Spleen (tissue), 11 donors: ENCODE measurements at regions not wholly inside any gene's neighbourhood (a gene's known extent, or its start where the extent isn't known, plus 50 kb on each side); places are given as distances from the start of the nearest gene placed in this dataset.
"Not testable (repeated sequence)": the region's sequence is repeated elsewhere in the genome, so short reads cannot be mapped to it uniquely, and the experiment has no call there.

ENCODE experiments used
- DNase-seq: peaks from one replicate; pipeline ENCODE4 v3.0.0-alpha.2; 2020
- H3K27ac ChIP-seq, 8 donors: fragments of 200-600 bp; sonication (generic) in 7 of 8; 1 replicate in 4 of 8; 2 replicates in 4 of 8; pipeline versions ENCODE4 v1.5.0 to v1.8.0; 2016 to 2021; ENCODE audit warnings: inconsistent platforms in 4 of 8, mild to moderate bottlenecking in 4 of 8, moderate library complexity in 1 of 8
- H3K27me3 ChIP-seq, 7 donors: fragments of 200-600 bp; sonication (generic) in 6 of 7; replicated peaks in 1 of 7; 1 replicate in 4 of 7; 2 replicates in 3 of 7; pipeline versions ENCODE4 v1.5.0 to v1.8.0; 2016 to 2021; ENCODE audit warnings: inconsistent platforms in 3 of 7, mild to moderate bottlenecking in 1 of 7
- H3K36me3 ChIP-seq, 6 donors: fragments of 200-600 bp; sonication (generic) in 5 of 6; 1 replicate in 4 of 6; 2 replicates in 2 of 6; pipeline versions ENCODE4 v1.5.0 to v1.8.0; 2016 to 2021; ENCODE audit warnings: inconsistent platforms in 2 of 6
- H3K4me1 ChIP-seq, 6 donors: fragments of 200-600 bp; sonication (generic) in 5 of 6; 1 replicate in 3 of 6; 2 replicates in 3 of 6; pipeline versions ENCODE4 v1.5.0 to v1.8.0; 2016 to 2021; ENCODE audit warnings: inconsistent platforms in 3 of 6
- H3K4me3 ChIP-seq, 8 donors: fragments of 200-600 bp; sonication (generic) in 7 of 8; 1 replicate in 4 of 8; 2 replicates in 4 of 8; pipeline versions ENCODE4 v1.5.0 to v1.8.0; 2016 to 2021; ENCODE audit warnings: inconsistent platforms in 4 of 8, mild to moderate bottlenecking in 4 of 8, moderate library complexity in 2 of 8
- H3K9me3 ChIP-seq, 8 donors: fragments of 200-600 bp; sonication (generic) in 7 of 8; 1 replicate in 4 of 8; 2 replicates in 4 of 8; pipeline versions ENCODE4 v1.5.0 to v1.8.0; 2016 to 2021; ENCODE audit warnings: inconsistent platforms in 4 of 8
- POLR2A ChIP-seq, 3 donors: fragments of 450-650 bp; IDR thresholded peaks; one replicate each; pipeline ENCODE4 v1.5.1; 2017; ENCODE audit warnings: antibody characterized with exemption in 3 of 3, mild to moderate bottlenecking in 1 of 3
- POLR2AphosphoS5 ChIP-seq, 3 donors: sonication (generic); formaldehyde crosslinking; IDR thresholded peaks; one replicate each; pipeline ENCODE4 v1.5.1; 2017; ENCODE audit warnings: antibody characterized with exemption in 3 of 3
- WGBS, 5 donors: extraction: QIAGEN DNeasy Blood & Tissue Kit in 3 of 5; methylation state at CpG; one replicate each; pipeline versions ENCODE4 v1.1.5 to v1.1.7; 2013 to 2018; 5-methylcytosine and 5-hydroxymethylcytosine counted together
- intact Hi-C: fragments of 100-400 bp; cut with DNase I; formaldehyde crosslinking; loops from one replicate; pipeline ENCODE4 v1.15.0; 2023; ENCODE audit warnings: low total_unique reads
- TF ChIP-seq, protein P1 (sequence below), 11 experiments: fragments of 200-600 bp in 7 of 11; fragments of 450-650 bp in 4 of 11; sonication (generic) in 4 of 11; IDR thresholded peaks in 8 of 11; conservative IDR thresholded peaks in 3 of 11; 1 replicate in 7 of 11; 2 replicates in 4 of 11; pipeline versions ENCODE4 v1.4.0 to v1.8.0; 2016 to 2021; ENCODE audit warnings: antibody characterized with exemption in 11 of 11, inconsistent platforms in 4 of 11, mild to moderate bottlenecking in 1 of 11
- donor health status: healthy with polysubstance abuse.
- donor health status: DM: no; HTN: no; CAD: no; lungs with moderate emphysema.
- donor health status: DM: no; HTN: no; CAD: no.
- donor health status: Bipolar disorder and iron deficiency.
- donor health status: healthy.
- donor health status: DM: no; HTN: no; CAD: no.
- donor health status: DM: yes; HTN: yes; CAD: no.

GRCh38 chr5:6076341-6077239 lies 301.8 kb downstream of the MED10 start:
- peaks cover 0 to 10% (median 0%) of the 10 kb centered on the region in 8 donors for H3K9me3 ChIP-seq
- intact Hi-C loops, result no loop called here
- no peaks in the 10 kb centered on the region for H3K27me3 ChIP-seq
- 70 to 82% (median 79%) methylated on average over 7 of the region's 7 CpGs for WGBS, 5 donors
- H3K4me3 ChIP-seq, result no peak overlapping the region
- no peak for DNase-seq
- no peak for TF ChIP-seq POLR2AphosphoS5 (IDR thresholded peaks at IDR 0.05)
- no peak for TF ChIP-seq POLR2A (IDR thresholded peaks at IDR 0.05)
- TF ChIP-seq, protein P1, sequence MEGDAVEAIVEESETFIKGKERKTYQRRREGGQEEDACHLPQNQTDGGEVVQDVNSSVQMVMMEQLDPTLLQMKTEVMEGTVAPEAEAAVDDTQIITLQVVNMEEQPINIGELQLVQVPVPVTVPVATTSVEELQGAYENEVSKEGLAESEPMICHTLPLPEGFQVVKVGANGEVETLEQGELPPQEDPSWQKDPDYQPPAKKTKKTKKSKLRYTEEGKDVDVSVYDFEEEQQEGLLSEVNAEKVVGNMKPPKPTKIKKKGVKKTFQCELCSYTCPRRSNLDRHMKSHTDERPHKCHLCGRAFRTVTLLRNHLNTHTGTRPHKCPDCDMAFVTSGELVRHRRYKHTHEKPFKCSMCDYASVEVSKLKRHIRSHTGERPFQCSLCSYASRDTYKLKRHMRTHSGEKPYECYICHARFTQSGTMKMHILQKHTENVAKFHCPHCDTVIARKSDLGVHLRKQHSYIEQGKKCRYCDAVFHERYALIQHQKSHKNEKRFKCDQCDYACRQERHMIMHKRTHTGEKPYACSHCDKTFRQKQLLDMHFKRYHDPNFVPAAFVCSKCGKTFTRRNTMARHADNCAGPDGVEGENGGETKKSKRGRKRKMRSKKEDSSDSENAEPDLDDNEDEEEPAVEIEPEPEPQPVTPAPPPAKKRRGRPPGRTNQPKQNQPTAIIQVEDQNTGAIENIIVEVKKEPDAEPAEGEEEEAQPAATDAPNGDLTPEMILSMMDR (IDR thresholded peaks at IDR 0.05 in 8 of 11, conservative IDR thresholded peaks at IDR 0.05 in 3 of 11), result no peak
- no peaks in the 10 kb centered on the region for H3K4me1 ChIP-seq
- no peak overlapping the region for H3K27ac ChIP-seq
- no peaks in the 10 kb centered on the region for H3K36me3 ChIP-seq

DNA sequence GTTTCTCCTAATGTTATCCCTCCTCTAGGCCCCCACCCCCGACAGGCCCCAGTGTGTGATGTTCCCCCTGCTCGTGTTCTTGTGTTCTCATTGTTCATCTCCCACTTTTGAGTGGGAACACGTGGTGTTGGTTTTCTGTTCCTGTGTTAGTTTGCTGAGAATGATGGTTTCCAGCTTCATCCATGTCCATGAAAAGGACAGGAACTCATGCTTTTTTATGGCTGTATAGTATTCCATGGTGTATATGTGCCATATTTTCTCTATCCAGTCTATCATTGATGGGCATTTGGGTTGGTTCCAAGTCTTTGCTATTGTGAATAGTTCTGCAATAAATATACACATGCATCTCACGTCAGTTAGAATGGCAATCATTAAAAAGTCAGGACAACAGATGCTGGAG lies 305.9 kb downstream of the MED10 start:
- H3K9me3 ChIP-seq, H3K27me3 ChIP-seq, intact Hi-C loops, H3K27ac ChIP-seq, H3K4me1 ChIP-seq, DNase-seq, H3K36me3 ChIP-seq, H3K4me3 ChIP-seq: not testable (repeated sequence)
- WGBS, 5 donors, result 86 to 90% (median 88%) methylated on average over 4 of the region's 4 CpGs

GRCh38 chr5:6069496-6070185 lies 308.7 kb downstream of the MED10 start:
- H3K27me3 ChIP-seq, result no peaks in the 10 kb centered on the region
- no peaks in the 10 kb centered on the region for H3K4me1 ChIP-seq
- intact Hi-C loops, result no loop called here
- TF ChIP-seq POLR2AphosphoS5 (IDR thresholded peaks at IDR 0.05) (no peak), POLR2A (IDR thresholded peaks at IDR 0.05) (no peak)
- TF ChIP-seq, protein P1 (IDR thresholded peaks at IDR 0.05 in 8 of 11, conservative IDR thresholded peaks at IDR 0.05 in 3 of 11), result no peak
- no peak overlapping the region for H3K27ac ChIP-seq
- peaks cover 0 to 10% (median 0%) of the 10 kb centered on the region in 8 donors for H3K9me3 ChIP-seq
- H3K36me3 ChIP-seq, result no peaks in the 10 kb centered on the region
- WGBS, 5 donors, result 46 to 60% (median 52%) methylated on average over 4 of the region's 4 CpGs
- H3K4me3 ChIP-seq, result no peak overlapping the region
- DNase-seq, result no peak

GRCh38 chr5:6066016-6066415 lies 312.3 kb downstream of the MED10 start:
- TF ChIP-seq POLR2AphosphoS5 (IDR thresholded peaks at IDR 0.05) (no peak), POLR2A (IDR thresholded peaks at IDR 0.05) (no peak)
- TF ChIP-seq, protein P1 (IDR thresholded peaks at IDR 0.05 in 8 of 11, conservative IDR thresholded peaks at IDR 0.05 in 3 of 11), result no peak
- Histone ChIP-seq H3K27me3 (no peaks in the 10 kb centered on the region), H3K9me3 (no peaks in the 10 kb centered on the region), H3K27ac (no peak overlapping the region), H3K4me3 (no peak overlapping the region), H3K4me1 (no peaks in the 10 kb centered on the region), H3K36me3 (no peaks in the 10 kb centered on the region)
- intact Hi-C loops, result no loop called here
- no peak for DNase-seq
- WGBS, 5 donors, result 57 to 77% (median 70%) methylated on average over 1 of the region's 1 CpG
